ENCODE measurements at regions not wholly inside any gene's neighbourhood (a gene's known extent, or its start where the extent isn't known, plus 50 kb on each side); places are given as distances from the start of the nearest gene placed in this dataset.

GRCh38 chr9:91056486-91056885 is 254.9 kb downstream of the SYK start:
- ATAC-seq: no peak
- no peak for DNase-seq
- intact Hi-C loops (cut with DNase I): no loop called here

- ATAC-seq: no peak
- intact Hi-C loops (cut with DNase I): no loop called here
- DNase-seq: no peak
Observed at GRCh38 chr9:91056917-91057316, 255.3 kb downstream of the SYK start.

- DNase-seq: no peak
- no peak for ATAC-seq
- intact Hi-C loops (cut with DNase I): no loop called here
Observed at GRCh38 chr9:91059713-91060112, 258.1 kb downstream of the SYK start.

GRCh38 chr9:91060520-91061343 is 259.1 kb downstream of the SYK start:
- DNase-seq (peak; percentile 35), ATAC-seq (peak; percentile 59 to 82)
- intact Hi-C loops (cut with DNase I): no loop called here

- intact Hi-C loops (cut with DNase I): no loop called here
- ATAC-seq: no peak
Observed at GRCh38 chr9:91061506-91061905, 259.9 kb downstream of the SYK start.

GRCh38 chr9:91062281-91062680 is 260.7 kb downstream of the SYK start:
- intact Hi-C loops (cut with DNase I): no loop called here
- ATAC-seq: no peak
- DNase-seq: no peak

More at GRCh38 chr9:91061506-91061905, 259.9 kb downstream of the SYK start:
- DNase-seq: no peak

DNA sequence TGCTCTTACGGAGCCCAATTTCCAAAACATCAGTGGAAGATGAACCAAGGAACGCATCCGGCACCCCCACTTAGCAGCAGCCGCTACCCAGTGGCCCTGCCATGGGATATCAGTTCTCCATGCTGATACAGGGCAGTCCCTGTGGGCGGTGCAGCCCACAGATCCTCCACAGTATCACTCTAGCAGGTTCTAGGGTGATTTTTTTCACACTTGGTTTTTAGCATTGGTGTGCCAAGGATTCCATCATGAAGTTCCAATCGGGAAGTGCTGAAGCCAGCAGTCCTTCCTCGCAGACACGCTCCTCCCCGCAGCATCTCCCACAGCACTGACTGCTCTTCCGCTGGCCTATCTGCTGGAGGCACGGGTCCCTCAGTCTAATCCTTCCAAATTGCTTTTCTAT is 261.9 kb downstream of the SYK start:
- intact Hi-C loops (cut with DNase I): no loop called here
- ATAC-seq (no peak), DNase-seq (no peak)

DNA sequence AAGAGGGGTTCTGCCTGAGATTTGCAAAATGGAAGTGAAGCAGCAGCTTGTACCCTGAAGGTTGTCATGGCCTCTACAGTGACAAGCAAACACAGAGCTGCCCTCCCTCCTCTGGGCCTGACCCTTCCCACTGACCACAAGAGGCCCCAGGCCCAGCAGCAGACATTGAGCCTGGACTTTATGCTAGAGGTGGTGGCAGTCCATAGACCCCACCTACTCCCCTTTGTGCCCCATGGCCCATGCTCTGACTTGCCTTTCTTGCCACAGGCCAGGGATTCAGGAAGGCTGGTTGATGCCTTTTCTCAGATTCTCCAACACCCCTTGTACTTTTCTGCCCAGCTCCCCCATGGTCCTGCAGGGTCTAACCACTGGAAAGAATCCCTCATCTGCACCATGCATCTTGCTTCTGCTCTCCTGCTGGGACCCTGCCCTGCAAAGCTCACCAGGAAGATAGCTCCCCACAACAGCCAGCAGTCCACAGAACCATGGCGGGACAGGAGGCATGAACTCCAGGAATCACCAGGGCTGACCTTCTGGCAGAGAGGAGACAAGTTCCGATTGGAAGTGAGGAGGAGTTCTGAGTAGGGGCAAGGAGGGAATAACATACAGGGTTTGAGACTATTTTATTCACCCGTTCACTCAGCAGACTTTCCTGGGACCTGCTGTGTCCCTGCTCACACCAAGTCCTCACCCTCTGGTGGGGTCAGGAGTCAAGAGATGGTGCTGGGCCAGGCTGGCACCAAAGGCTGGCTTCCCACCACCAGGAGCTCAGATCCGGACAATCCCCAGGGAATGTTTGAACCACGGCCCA is 263.8 kb downstream of the SYK start:
- DNase-seq (no peak), ATAC-seq (no peak)
- intact Hi-C loops (cut with DNase I): no loop called here

- intact Hi-C loops (cut with DNase I): no loop called here
- DNase-seq (no peak), ATAC-seq (no peak)
Observed at GRCh38 chr9:91066042-91066415, 264.4 kb downstream of the SYK start.

DNA sequence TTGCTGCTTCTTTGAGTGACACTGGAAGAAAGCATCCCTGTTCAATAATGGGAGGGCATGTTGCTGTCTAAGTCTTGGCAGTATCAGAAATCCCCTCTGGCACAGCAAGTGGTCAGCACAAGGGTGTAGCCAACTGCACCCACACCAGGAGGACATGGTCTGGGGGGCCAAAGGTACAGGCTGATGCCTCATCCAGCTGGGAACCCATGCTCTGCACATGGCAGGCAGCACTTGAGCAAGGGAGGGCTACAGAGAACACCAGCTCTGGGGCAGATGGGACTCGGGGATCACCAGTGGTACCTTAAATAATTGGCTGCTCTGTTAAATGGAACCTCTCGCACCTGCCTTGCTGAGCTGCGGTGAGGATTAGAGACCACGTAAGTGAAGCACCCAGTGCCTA is 265.2 kb downstream of the SYK start:
- ATAC-seq: no peak
- intact Hi-C loops (cut with DNase I): no loop called here
- DNase-seq: no peak

GRCh38 chr9:91067306-91067860 is 265.8 kb downstream of the SYK start:
- DNase-seq: no peak
- intact Hi-C loops (cut with DNase I): no loop called here
- ATAC-seq: no peak

GRCh38 chr9:91071184-91071990 is 269.8 kb downstream of the SYK start:
- no peak for DNase-seq
- intact Hi-C loops (cut with DNase I): no loop called here
- peak in 1 of 2 donors; percentile 74 for ATAC-seq

DNA sequence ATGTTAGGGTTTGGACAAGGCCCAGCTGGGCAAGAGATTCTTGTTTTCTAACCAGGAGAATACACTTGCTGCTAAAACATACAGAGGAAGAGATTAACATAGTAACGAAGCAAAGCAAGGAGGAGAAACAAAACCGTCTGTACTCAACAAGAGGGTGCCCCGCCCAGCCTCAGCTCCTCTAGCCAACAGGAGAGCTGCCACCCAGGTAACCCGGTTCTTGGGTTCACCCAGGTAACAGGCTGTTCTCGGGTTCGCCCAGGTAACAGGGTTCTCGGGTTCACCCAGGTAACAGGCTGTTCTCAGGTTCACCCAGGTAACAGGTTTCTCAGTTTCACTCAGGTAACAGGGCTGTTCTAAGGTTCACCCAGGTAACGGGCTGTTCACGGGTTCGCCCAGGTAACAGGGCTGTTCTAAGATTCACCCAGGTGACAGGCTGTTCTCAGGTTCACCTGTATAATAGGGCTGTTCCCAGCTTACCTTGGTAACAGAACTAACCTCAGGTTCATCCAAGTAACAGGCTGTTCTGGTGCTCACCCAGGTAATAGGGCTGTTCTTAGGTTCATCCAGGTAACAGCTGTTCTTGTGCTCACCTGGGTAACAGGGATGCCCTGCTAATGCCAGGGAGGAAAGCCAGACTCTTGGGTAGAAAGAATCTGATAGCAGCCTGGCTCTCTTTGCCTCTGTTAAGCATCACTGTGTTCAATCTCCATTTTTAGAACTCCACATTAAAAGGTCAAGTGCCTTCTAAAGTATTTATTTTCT is 271.6 kb downstream of the SYK start:
- intact Hi-C loops (cut with DNase I): no loop called here
- no peak for ATAC-seq
- DNase-seq: no peak

DNA sequence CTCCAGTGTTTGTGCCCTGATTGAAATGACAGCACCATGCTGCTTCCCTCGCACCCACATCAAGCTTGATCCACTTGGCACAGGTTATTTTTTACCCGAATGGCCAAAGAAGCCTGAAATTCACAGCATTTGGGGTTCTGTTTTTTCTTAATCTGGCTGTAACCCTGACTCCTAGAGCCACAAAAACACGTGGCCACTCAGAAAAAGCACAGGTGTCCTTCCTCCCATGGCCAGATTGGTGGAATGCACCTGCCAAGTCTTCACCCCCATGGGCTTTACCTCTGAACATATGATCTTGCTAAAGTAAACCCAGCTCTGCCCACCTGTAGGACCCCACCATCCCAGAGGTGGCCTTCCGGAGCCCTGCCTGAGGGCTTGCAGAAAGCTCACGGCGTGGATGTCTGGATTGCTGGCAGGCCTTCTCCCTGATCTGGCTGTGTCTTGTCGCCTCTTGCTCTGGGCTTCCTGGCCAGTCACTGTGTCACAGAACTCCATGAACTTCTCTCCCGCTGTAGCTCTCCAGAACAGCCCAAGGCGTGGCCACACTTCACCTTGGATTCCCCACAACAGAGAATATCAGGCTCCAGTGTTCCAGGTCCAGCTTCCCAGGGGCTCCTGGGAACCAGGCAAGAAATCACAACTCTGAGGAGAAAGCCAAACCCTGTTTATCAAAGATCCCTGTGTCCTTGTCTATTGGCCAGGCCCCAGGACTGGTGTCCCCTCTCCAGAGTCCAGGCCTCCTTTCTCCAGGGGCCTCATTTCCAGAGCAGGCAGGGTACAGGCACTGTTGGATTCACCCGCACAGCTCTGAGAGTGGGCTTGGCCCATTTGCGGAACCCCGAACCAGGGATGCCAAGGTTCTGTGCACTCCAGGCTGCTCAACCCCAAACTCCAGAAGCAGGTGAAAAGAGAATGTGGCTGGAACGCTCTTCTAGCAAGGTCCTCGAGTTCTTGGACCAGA is 272.5 kb downstream of the SYK start:
- intact Hi-C loops (cut with DNase I): no loop called here
- no peak for ATAC-seq
- no peak for DNase-seq

DNA sequence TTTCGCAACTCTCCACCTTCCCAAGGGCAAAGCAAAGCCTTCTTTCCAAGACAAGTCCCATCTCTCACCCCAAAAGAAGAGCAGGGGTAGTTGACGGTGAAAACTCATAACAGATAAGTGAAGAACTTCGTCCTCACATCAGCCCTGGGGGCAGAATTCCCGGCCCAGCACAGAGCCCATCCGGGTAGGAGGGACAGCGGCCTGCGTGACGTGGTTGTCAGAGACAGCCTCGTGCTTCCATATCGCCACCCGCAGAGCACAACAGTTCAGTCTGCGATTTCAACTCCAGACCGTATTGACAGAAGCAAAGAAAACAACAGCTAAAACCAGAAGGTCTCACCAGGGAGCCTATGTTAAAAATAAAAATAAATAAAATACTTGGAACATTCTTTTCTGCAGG is 273.2 kb downstream of the SYK start:
- intact Hi-C loops (cut with DNase I): no loop called here
- no peak for ATAC-seq
- no peak for DNase-seq

GRCh38 chr9:91075279-91075678 is 273.7 kb downstream of the SYK start:
- intact Hi-C loops (cut with DNase I): no loop called here
- DNase-seq (no peak), ATAC-seq (no peak)

DNA sequence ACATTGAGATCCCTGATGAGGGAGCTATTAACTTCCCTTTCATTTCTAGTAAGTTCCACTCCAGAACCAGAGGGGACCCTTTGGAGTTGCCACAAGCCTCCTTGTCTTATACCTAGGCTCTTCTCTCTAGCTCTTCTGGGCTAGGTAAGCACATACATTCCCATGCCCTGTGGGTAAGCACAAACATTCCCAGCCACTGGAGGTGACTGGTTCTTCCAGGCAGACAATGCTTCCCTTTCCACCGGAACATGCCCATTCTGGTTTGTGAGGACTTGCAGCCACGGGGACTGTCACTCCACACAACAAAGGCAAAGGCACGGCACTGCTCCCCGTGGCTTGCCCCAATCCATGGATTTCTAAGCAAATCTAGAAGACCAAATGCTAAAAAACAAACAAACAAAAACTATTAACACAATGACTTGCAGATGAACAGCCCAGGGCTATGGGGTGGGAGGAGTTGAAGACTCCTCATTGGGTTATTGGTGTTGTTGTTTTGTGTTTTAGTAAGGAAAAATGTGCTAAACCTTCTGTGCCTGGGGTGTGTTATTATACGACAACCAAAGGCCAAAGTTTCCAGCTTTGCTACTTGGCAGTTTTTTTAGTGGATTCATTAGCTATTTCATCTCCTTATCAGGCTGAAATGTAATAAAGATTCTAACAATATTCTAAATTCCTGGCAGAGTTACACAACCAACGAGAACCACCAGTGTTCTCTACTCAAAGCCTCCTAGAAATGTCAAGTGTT is 276.2 kb downstream of the SYK start:
- no peak for ATAC-seq
- intact Hi-C loops (cut with DNase I): no loop called here
- DNase-seq: no peak

All from left cardiac atrium (tissue), 4 donors.